ENCODE measurements at regions not wholly inside any gene's neighbourhood (a gene's known extent, or its start where the extent isn't known, plus 50 kb on each side); places are given as distances from the start of the nearest gene placed in this dataset.

DNA sequence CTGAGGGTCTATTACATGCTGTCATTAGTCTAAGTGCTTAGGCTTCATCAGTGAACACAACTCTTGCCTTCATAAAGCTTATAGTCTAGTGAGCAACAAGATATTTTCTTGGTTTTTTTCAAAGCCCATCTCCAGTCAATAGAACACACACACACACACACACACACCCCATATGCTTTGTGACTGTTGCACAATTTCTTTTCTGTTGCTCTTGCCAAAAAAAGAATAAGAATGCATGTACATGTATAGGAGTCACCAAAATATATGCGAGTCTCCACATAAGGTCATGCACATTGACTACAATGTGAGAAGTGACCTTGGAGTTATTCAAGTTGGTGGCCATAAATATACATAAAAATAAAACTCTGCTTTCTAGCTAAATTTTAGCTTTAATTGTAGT lies 351.5 kb upstream of the TLE4 start:
- H3K4me3 ChIP-seq (ENCODE audit: low read depth, low read length) = no peak overlapping the region
- no peak for TF ChIP-seq CTCF (IDR thresholded peaks at IDR 0.05; ENCODE audit: low read depth, low read length)

GRCh38 chr9:79220666-79221065 lies 351.1 kb upstream of the TLE4 start:
- no peak for TF ChIP-seq CTCF (IDR thresholded peaks at IDR 0.05; ENCODE audit: low read depth, low read length)
- no peak overlapping the region for H3K4me3 ChIP-seq (ENCODE audit: low read depth, low read length)

DNA sequence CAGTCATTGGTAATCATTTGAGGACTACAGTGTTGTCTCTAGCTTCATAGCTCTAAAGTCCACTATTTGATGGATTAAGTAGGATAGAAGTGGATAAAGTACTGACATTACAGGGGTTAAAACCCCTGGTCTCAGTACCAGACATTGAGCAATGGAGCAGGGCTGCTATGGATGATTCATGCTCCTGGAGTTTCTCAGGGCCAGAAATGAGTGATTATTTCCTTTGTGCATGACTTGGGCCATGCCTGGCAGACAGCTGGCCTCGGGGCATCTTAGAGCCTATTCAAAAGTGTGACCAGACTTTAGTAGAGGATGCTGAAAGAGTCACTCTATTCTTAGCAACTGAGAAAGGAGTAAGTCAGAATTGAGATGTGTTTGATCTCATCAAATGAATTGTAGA lies 350.7 kb upstream of the TLE4 start:
- TF ChIP-seq CTCF (IDR thresholded peaks at IDR 0.05; ENCODE audit: low read depth, low read length) = no peak
- H3K4me3 ChIP-seq (ENCODE audit: low read depth, low read length) = no peak overlapping the region

GRCh38 chr9:79222483-79222882 lies 349.3 kb upstream of the TLE4 start:
- no peak overlapping the region for H3K4me3 ChIP-seq (ENCODE audit: low read depth, low read length)
- no peak for TF ChIP-seq CTCF (IDR thresholded peaks at IDR 0.05; ENCODE audit: low read depth, low read length)

GRCh38 chr9:79224672-79225433 lies 346.9 kb upstream of the TLE4 start:
- no peak for TF ChIP-seq CTCF (IDR thresholded peaks at IDR 0.05; ENCODE audit: low read depth, low read length)

DNA sequence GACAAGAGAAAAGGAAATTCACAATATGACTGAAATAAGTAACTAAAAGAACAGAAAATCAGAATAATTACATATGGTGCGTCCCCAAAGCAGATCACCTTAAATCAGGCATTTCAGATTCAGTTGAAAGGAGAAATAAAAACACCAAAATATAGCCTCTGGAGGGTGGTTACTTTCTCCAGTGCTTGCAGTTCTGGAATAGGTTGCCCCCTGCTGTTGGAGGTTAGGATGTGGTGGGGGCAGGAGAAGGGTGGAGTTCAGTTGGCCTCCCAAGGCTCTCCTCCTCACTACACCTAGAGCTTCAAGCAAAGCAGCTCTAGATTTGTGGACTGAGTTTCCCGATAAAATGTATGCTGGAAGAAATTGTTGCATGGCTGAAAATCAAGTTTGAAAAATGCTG lies 338.2 kb upstream of the TLE4 start:
- H3K4me3 ChIP-seq (ENCODE audit: low read depth, low read length) = no peak overlapping the region
- peak; percentile 34; the same call in 1 of the 2 replicates for TF ChIP-seq CTCF (IDR thresholded peaks at IDR 0.05; ENCODE audit: low read depth, low read length)

More at GRCh38 chr9:79224672-79225433, 346.9 kb upstream of the TLE4 start:
- H3K4me3 ChIP-seq (ENCODE audit: low read depth, low read length) = no peak overlapping the region

DNA sequence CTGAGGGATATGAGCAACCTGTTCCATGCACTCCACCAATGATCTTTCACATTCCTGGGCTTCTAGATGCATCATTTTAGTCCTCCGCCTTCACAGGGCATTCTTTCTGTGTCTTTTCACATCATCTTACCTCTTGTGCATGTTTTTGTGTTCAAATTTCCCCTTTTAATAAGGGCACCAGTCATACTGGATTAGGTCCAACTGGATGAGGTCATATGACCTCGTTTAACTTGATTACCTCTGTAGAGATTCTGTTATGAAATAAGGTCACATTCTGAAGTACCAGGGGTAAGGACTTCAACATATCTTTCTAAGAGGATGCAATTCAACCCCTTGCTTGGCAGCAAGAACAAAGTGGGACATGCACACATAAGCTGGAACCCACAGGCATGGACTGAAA lies 335.3 kb upstream of the TLE4 start:
- TF ChIP-seq CTCF (IDR thresholded peaks at IDR 0.05; ENCODE audit: low read depth, low read length) = no peak
- no peak overlapping the region for H3K4me3 ChIP-seq (ENCODE audit: low read depth, low read length)
